ENCODE measurements at regions not wholly inside any gene's neighbourhood (a gene's known extent, or its start where the extent isn't known, plus 50 kb on each side); places are given as distances from the start of the nearest gene placed in this dataset.

GRCh38 chr13:91134803-91135184 lies 212.7 kb upstream of the MIR17HG start:
- Histone ChIP-seq H3K9me2 (ENCODE audit: insufficient read depth) (no peaks in the 10 kb centered on the region), H3K27ac (ENCODE audit: low read depth) (no peak overlapping the region), H3K27me3 (ENCODE audit: insufficient read depth) (no peaks in the 10 kb centered on the region), H2AFZ (no peak overlapping the region), H3K4me2 (no peak overlapping the region), H3K79me2 (replicated peaks; ENCODE audit: insufficient read depth) (no peaks in the 10 kb centered on the region), H3K36me3 (ENCODE audit: insufficient read depth) (no peaks in the 10 kb centered on the region), H4K20me1 (replicated peaks; ENCODE audit: insufficient read depth) (no peaks in the 10 kb centered on the region), H3K4me1 (ENCODE audit: insufficient read depth) (peaks cover 45% of the 10 kb centered on the region), H3K4me3 (no peak overlapping the region), H3F3A (replicated peaks; ENCODE audit: low read depth) (no peaks in the 10 kb centered on the region)
- Mint-ChIP-seq H3K36me3 (ENCODE audit: low read depth) (no peaks in the 10 kb centered on the region), H3K27ac (no peak overlapping the region), H3K4me1 (peaks cover 40% of the 10 kb centered on the region), H3K27me3 (ENCODE audit: insufficient read depth, low read depth, poor library complexity) (no peaks in the 10 kb centered on the region), H3K9me3 (0 out of 3 replicates have a peak, but pooled peaks cover 3% of the 10 kb centered on the region), H3K4me3 (no peak overlapping the region)
- no peak for TF ChIP-seq POLR2AphosphoS5 (IDR thresholded peaks at IDR 0.05; ENCODE audit: low read depth)
- TF ChIP-seq NANOG (IDR thresholded peaks at IDR 0.05; ENCODE audit: borderline replicate concordance) = no peak
- no peak for TF ChIP-seq CTCF (conservative IDR thresholded peaks at IDR 0.05; ENCODE audit: low read depth in 2 of 2)
- no peak for TF ChIP-seq REST (IDR thresholded peaks at IDR 0.05; ENCODE audit: unreplicated experiment)
- TF ChIP-seq JUNB (IDR thresholded peaks at IDR 0.05; ENCODE audit: unreplicated experiment) = no peak
- TF ChIP-seq ZNF114 (CRISPR knock-in tag; IDR thresholded peaks at IDR 0.05) = no peak
- TF ChIP-seq ZNF331 (CRISPR knock-in tag; IDR thresholded peaks at IDR 0.05; ENCODE audit: low read depth) = no peak
- TF ChIP-seq EZH2phosphoT487 (IDR thresholded peaks at IDR 0.05; ENCODE audit: unreplicated experiment) = no peak
- no peak for TF ChIP-seq ZNF462 (CRISPR knock-in tag; IDR thresholded peaks at IDR 0.05)
- no peak for TF ChIP-seq CREB1 (CRISPR knock-in tag; IDR thresholded peaks at IDR 0.05; ENCODE audit: low read depth)
- no peak for TF ChIP-seq STAT1 (IDR thresholded peaks at IDR 0.05; ENCODE audit: unreplicated experiment)
- no peak for TF ChIP-seq ETS1 (IDR thresholded peaks at IDR 0.05)
- TF ChIP-seq EZH2 (IDR thresholded peaks at IDR 0.05; ENCODE audit: low read depth, unreplicated experiment) = no peak
- ATAC-seq = no peak
- no peak for DNase-seq (ENCODE audit: low spot score)

Data from GM23338 (cell line).